ENCODE measurements at regions not wholly inside any gene's neighbourhood (a gene's known extent, or its start where the extent isn't known, plus 50 kb on each side); places are given as distances from the start of the nearest gene placed in this dataset.

DNA sequence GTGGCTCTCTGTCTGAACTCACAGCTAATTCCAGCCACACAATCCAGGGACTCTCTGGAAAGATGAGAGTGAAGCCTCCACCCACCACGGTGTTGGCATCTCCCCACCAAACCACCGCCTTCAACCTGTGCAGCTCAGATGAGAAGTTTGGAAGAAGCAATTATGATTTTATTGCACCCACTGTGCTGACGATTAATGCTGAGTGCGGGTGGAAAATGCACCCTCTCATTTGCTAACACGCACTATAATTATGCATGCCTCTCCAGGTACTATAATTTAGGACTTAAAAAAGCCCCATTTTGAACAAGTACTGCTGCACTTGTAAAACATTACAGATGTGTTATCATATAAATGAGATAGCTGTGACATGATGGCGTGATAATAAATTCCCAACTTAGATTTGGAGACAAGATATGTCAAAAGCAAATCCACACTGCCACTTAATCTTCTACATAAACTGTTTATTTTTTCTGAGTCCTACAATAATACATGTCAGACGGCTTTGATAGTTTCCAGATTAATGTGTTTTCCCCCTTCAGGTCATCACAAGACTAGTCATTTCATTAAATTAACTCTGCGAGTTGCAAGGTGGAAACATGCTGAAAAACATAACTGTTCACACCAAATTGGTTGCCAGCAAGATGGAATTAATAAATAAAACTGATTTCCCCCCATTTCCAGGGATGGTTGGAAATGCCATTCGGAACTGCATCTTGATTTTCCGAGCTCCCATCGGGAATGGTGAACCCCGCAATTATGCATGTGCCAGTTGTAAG is 466.5 kb upstream of the MAF start:
- H3K4me3 Mint-ChIP-seq (ENCODE audit: unreplicated experiment), result no peak overlapping the region
- H3K27me3 Mint-ChIP-seq (ENCODE audit: unreplicated experiment), result peaks cover 2% of the 10 kb centered on the region
- no peaks in the 10 kb centered on the region for H3K36me3 Mint-ChIP-seq (ENCODE audit: low read depth, unreplicated experiment)
- H3K27ac Mint-ChIP-seq (ENCODE audit: unreplicated experiment), result no peak overlapping the region
- H3K4me1 Mint-ChIP-seq (ENCODE audit: unreplicated experiment), result no peaks in the 10 kb centered on the region
- TF ChIP-seq, protein P1, sequence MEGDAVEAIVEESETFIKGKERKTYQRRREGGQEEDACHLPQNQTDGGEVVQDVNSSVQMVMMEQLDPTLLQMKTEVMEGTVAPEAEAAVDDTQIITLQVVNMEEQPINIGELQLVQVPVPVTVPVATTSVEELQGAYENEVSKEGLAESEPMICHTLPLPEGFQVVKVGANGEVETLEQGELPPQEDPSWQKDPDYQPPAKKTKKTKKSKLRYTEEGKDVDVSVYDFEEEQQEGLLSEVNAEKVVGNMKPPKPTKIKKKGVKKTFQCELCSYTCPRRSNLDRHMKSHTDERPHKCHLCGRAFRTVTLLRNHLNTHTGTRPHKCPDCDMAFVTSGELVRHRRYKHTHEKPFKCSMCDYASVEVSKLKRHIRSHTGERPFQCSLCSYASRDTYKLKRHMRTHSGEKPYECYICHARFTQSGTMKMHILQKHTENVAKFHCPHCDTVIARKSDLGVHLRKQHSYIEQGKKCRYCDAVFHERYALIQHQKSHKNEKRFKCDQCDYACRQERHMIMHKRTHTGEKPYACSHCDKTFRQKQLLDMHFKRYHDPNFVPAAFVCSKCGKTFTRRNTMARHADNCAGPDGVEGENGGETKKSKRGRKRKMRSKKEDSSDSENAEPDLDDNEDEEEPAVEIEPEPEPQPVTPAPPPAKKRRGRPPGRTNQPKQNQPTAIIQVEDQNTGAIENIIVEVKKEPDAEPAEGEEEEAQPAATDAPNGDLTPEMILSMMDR (IDR thresholded peaks at IDR 0.05; ENCODE audit: unreplicated experiment), result no peak
- DNase-seq (ENCODE audit: low spot score), result no peak
- H3K9me3 Mint-ChIP-seq (ENCODE audit: unreplicated experiment), result no peaks in the 10 kb centered on the region

DNA sequence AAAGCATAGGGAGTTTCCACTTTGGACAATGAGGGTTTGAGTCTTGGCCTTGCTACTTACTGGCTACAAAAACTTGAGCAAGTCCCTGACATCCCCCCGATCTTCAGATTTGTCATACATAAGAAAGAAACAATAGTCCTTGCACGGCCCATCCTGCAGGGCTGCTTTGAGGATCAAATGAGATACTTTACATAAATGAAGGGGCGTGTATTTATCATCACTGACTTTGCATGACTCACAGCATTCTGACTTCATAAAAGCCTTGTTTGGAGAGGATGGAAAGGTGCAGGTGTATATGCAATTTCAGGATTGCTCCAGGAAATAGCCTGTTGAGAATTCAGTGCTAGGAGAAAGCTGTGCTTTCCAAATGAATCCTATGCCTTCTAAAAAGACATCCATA is 465.0 kb upstream of the MAF start:
- no peak overlapping the region for H3K27ac Mint-ChIP-seq (ENCODE audit: unreplicated experiment)
- DNase-seq (ENCODE audit: low spot score), result no peak

DNA sequence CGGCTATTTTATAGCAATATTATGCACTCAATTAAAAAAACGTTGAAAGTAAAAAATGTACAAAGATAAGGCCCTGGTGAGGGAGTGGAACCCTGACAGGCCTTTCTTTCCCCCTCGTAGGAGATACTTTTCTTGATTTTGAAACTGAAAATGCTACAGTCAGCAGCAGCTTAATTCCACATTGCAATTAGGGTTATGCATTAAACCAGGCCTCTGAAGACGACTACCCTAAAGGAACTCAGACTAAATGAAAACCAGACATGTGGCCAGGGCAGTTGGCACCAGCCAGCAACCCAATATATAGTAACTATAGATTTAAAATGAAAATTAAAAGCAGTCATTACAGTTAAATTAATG is 463.2 kb upstream of the MAF start:
- TF ChIP-seq, protein P1 (IDR thresholded peaks at IDR 0.05; ENCODE audit: unreplicated experiment), result no peak
- Mint-ChIP-seq H3K9me3 (ENCODE audit: unreplicated experiment) (no peaks in the 10 kb centered on the region), H3K4me3 (ENCODE audit: unreplicated experiment) (no peak overlapping the region), H3K36me3 (ENCODE audit: low read depth, unreplicated experiment) (no peaks in the 10 kb centered on the region), H3K27me3 (ENCODE audit: unreplicated experiment) (peaks cover 2% of the 10 kb centered on the region), H3K4me1 (ENCODE audit: unreplicated experiment) (no peaks in the 10 kb centered on the region), H3K27ac (ENCODE audit: unreplicated experiment) (no peak overlapping the region)
- DNase-seq (ENCODE audit: low spot score), result no peak

More for the DNA sequence above, 465.0 kb upstream of the MAF start:
- no peaks in the 10 kb centered on the region for H3K36me3 Mint-ChIP-seq (ENCODE audit: low read depth, unreplicated experiment)
- peaks cover 2% of the 10 kb centered on the region for H3K27me3 Mint-ChIP-seq (ENCODE audit: unreplicated experiment)
- H3K4me3 Mint-ChIP-seq (ENCODE audit: unreplicated experiment), result no peak overlapping the region
- TF ChIP-seq, protein P1 (IDR thresholded peaks at IDR 0.05; ENCODE audit: unreplicated experiment), result no peak
- no peaks in the 10 kb centered on the region for H3K9me3 Mint-ChIP-seq (ENCODE audit: unreplicated experiment)
- H3K4me1 Mint-ChIP-seq (ENCODE audit: unreplicated experiment), result no peaks in the 10 kb centered on the region

DNA sequence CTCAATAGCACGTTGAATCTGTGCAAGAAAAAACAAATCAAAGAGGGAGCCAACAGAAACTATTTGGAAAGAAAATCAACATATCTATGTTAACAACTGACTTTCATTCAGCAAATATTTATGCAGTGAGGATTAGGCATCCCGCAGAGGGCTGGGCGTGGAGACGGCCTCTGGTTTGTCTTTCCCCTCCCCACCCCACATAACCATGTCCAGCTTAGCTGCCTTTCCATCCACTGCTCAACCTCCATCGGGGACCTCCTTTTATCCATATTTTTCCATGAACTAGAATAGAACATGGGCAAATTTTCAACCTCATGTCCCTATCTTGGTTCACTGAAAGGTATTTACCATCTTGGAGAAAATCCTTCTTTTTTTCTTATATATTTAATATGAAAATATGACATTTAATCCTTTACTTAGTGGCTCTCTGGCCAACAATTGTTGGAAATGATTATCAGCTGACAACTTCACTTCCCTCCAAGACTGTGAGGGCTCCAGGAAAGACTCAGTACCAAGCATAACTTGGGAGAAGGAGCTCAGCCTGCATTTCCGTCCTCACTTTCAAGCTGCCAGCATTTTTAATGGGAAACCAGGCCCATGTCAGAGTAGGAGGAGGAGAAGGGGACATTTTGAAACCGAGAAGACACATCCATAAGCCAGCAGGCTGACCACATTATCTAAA is 462.6 kb upstream of the MAF start:
- H3K4me3 Mint-ChIP-seq (ENCODE audit: unreplicated experiment), result no peak overlapping the region
- no peaks in the 10 kb centered on the region for H3K9me3 Mint-ChIP-seq (ENCODE audit: unreplicated experiment)
- peaks cover 2% of the 10 kb centered on the region for H3K27me3 Mint-ChIP-seq (ENCODE audit: unreplicated experiment)
- no peaks in the 10 kb centered on the region for H3K4me1 Mint-ChIP-seq (ENCODE audit: unreplicated experiment)
- no peak overlapping the region for H3K27ac Mint-ChIP-seq (ENCODE audit: unreplicated experiment)
- no peak for DNase-seq (ENCODE audit: low spot score)
- TF ChIP-seq, protein P1 (IDR thresholded peaks at IDR 0.05; ENCODE audit: unreplicated experiment), result no peak
- no peaks in the 10 kb centered on the region for H3K36me3 Mint-ChIP-seq (ENCODE audit: low read depth, unreplicated experiment)

Measured in endothelial cell (in vitro differentiated cells).